Inflammatory macrophage treated with lipopolysaccharide for 1 hour (primary cell): ENCODE measurements at regions not wholly inside any gene's neighbourhood (a gene's known extent, or its start where the extent isn't known, plus 50 kb on each side); places are given as distances from the start of the nearest gene placed in this dataset.

Experiments
- DNase-seq, 2 donors: peaks; one replicate each; pipeline ENCODE4 v3.0.0-alpha.2; 2020 to 2022

- peak in 1 of 2 donors; percentile 1 for DNase-seq
Measured at GRCh38 chr13:84933797-84934196, 865.4 kb downstream of the SLITRK6 start.

DNA sequence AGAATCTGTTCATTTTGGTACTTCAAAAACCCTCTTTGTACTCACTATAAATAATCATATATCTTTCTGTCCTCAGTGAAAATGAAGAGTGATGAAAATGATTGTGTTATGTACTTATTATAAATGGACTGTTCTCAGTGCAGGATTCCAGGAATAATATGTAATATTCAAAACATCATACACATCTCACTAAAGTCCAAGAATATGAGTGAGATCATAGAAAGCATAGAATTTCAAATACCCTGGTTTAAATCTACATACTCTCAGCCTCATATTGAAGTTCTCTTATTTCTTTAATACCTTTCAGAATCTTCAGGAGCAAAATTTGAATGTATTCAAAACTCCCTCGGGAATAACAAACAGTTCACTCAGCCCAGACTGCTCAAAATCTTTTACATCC, 868.0 kb downstream of the SLITRK6 start:
- DNase-seq = no peak

- DNase-seq = no peak
Measured at GRCh38 chr13:84927442-84928169, 871.6 kb downstream of the SLITRK6 start.

DNA sequence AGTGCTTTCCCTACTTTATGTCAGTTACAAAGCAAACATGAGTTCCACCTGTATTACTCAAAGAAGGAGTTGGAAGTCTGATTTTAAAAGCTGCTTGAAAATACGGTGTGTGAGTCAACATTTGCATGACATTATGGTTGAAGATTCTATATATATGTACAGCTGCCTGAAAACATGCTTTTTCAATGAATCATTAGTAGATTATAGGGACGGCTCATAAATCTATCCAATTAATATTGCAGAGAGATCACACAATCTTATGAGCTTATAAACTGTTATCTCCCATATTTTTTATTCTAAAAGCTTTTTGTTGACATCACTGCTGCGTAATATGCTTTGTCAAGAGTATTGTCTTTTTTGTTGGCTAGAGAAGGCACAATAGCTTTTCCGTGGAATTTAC, 873.8 kb downstream of the SLITRK6 start:
- DNase-seq = no peak

- no peak for DNase-seq
Measured at GRCh38 chr13:84923831-84924230, 875.4 kb downstream of the SLITRK6 start.

GRCh38 chr13:84917252-84917878, 881.9 kb downstream of the SLITRK6 start:
- DNase-seq = peak; percentile 8 to 42

- DNase-seq = no peak
Measured at GRCh38 chr13:84912720-84913119, 886.5 kb downstream of the SLITRK6 start.

GRCh38 chr13:84910423-84910822, 888.8 kb downstream of the SLITRK6 start:
- DNase-seq = no peak

- DNase-seq = no peak
Measured at GRCh38 chr13:84903391-84903790, 895.8 kb downstream of the SLITRK6 start.

DNA sequence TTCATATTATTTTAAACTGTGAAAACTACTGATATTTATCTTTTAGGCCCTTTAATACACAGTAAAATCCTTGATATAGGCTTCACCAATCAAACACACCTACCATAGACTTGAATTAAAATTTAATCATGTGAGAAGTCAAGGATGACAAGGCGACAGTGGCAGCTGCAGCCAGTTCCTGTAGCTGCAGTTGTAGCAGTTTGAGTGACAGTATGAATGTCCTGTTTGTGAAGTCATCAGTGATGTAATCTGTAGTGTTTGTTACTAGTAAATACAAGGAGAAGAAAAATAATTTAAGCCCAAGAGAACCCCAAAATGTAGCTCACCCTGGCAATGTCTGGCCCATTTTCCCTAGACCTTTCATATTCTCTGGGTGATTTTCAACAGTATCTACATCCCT, 897.0 kb downstream of the SLITRK6 start:
- no peak for DNase-seq

GRCh38 chr13:84896128-84896527, 903.1 kb downstream of the SLITRK6 start:
- peak; percentile 23 to 62 for DNase-seq

DNA sequence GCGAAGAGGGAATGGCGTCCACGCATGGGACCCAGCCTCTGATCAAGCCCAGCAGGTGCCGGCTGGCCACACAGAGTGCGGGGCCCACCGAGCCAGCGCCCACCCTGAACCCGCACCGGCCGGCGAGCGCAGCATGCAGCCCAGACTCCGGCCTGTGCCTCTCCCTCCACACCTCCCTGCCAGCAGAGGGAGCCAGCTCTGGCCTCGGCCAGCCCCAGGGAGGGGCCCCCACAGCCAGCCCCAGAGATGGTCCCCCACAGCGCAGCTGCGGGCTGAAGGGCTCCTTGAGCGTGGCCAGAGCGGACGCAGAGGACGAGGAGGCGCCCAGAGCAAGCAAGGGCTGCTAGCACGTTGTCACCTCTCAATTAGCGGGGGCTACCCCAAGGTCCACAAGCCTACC, 904.5 kb downstream of the SLITRK6 start:
- DNase-seq = no peak

- DNase-seq = no peak
Measured at GRCh38 chr13:84885868-84886267, 913.4 kb downstream of the SLITRK6 start.

- no peak for DNase-seq
Measured at GRCh38 chr13:84873951-84874350, 925.3 kb downstream of the SLITRK6 start.

- peak in 1 of 2 donors; percentile 2 for DNase-seq
Measured at GRCh38 chr13:84870190-84870589, 929.0 kb downstream of the SLITRK6 start.

GRCh38 chr13:84867246-84867645, 932.0 kb downstream of the SLITRK6 start:
- DNase-seq = no peak

DNA sequence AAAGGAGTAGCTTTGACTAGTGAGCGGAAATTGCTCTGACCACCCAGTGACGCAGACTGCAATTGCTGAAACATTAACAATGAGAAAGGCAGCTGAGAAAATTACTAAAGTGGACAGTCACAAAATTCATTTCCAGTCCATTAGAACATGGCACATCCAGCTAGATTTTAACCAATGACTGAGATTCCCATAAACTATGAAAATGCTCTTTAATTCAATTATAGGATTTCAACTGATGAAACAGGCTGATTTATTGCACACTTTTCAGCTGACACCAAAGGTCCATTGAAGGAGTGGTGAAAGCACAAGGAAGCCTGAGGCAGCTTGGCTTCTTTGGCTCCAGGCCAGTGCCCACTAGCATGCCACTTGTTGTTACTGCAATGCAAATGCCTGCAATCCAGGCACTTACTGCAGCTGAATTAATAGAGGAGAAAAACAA, 933.4 kb downstream of the SLITRK6 start:
- DNase-seq = no peak

- no peak for DNase-seq
Measured at GRCh38 chr13:84864341-84864740, 934.9 kb downstream of the SLITRK6 start.

DNA sequence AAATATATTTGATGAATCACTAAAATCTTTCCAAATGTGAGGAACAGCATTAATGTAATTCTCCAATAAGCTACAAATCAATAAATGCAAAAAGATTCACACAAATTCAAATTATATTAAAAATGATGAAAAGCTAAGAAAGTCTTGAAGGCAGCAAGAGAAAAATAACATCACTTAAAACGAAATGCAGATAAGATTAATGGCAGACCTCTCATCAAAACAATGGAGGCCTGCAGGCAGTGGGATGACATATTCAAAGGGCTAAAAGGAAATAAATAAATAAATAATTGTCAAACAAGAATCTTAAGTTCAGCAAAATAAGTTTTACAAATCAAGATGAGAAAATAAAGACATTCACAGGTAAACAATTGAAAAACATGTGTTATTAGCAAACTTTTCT, 952.1 kb downstream of the SLITRK6 start:
- no peak for DNase-seq

DNA sequence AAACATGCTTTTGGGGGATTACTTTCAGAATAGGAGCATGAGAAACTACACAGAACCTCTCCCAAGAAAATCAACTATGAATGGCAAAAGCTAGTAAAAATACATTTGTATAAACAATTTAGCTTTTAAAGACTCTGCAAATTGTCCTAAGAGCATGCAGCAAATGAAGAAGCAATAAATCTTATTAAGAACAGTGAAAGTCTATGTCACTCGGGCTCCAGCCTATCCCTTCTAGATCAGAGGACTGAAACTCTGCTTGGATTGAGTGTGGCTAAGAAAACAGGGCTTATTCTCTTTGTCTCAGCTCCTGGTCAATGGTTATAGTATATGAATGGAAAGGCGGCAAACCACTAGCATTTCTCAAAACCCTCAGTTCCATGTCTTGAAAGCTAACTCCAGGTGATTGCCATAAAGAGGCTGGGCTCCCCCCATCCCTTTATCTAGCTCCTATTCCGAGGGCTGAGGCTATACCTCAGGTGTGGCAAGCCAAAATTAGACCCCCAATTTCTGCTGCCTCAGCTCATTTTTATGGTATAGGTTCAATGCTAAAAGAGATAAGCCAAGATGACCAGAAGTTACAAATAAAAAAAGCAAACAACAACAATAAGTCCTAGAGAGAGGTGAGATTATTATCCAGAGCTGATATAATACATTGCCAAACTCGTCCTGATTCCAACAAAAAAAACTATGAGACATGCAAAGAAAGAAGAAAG, 953.2 kb downstream of the SLITRK6 start:
- no peak for DNase-seq

DNA sequence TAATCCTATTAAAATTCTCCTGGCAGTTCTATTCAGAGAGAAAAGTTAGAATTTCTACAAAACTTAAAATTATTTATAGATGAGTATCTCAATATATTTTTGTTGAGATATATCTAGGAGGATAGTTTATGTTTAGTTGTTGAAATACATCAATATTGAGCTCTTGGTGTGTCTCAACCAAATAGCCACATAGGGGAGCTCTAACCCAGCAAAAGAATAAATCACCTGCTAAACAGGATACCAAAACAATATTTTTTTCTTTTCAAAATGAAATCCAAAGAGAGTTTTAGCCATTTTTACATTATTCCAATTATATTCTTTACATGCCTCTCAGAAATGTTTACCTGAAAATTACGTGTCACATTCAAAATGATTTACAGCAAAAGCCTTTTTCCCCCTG, 954.7 kb downstream of the SLITRK6 start:
- DNase-seq = no peak

- no peak for DNase-seq
Measured at GRCh38 chr13:84843368-84843767, 955.9 kb downstream of the SLITRK6 start.

DNA sequence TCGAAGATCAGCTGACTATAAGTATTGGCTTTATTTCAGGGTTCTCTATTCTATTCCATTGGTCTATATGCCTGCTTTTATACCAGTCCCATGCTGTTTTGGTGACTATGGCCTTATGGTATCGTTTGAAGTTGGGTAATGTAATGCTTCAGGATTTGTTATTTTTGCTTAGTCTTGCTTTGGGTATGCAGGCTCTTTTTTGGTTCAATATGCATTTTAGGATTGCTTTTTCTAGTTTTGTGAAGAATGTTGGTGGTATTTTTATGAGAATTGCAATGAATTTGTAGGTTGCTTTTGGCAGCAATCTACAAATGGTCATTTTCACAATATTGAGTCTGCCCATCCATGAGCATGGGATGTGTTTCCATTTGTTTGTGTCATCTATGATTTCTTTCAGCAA, 951.9 kb upstream of the SLITRK1 start:
- DNase-seq = no peak
